HepG2 (cell line): ENCODE measurements at regions not wholly inside any gene's neighbourhood (a gene's known extent, or its start where the extent isn't known, plus 50 kb on each side); places are given as distances from the start of the nearest gene placed in this dataset.

Experiments used
- NR2C2 ChIP-seq: sonication (generic); formaldehyde crosslinking; IDR thresholded peaks from 2 replicates; pipeline ENCODE4 v1.4.0; 2020; ENCODE audit warnings: missing genetic modification reagents, mild to moderate bottlenecking, moderate library complexity, borderline replicate concordance
- ZNF282 ChIP-seq: fragments of 450-650 bp; IDR thresholded peaks from 2 replicates; pipeline ENCODE4 v1.6.1; 2018; ENCODE audit not compliant: partially characterized antibody
- ZNF598 ChIP-seq: sonication (generic); formaldehyde crosslinking; IDR thresholded peaks from 2 replicates; pipeline ENCODE4 v1.5.1; 2020; ENCODE audit warnings: mild to moderate bottlenecking, missing genetic modification reagents, borderline replicate concordance

DNA sequence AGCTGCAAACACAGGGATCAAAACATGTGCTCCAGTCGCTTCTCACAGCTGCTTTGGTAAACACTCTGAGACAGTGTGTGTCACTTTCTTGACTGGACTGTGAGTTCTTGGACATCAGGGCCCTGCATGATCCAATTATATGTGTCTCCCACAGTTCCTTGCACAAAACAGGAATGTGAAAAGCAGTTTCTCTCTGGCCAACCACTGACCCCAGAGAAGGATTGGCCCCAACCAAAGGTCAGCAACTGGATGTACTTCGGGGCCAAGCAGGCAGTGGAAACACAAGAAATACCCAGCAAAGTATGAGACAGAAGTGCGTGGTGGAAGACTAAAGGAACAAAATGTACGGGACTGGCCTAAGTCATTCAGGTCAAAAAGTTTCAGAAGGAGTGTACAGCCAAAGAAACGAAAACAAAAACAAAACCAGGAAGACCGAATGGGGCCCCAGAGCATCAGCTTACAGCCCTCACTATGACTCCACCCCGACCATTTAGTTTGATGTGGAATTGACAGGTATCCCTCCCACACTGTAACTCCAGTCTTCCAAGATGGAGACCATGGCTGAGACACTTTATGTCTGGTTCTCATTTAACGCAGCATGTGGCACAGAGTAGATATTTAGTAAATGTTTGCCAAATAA, 76.7 kb upstream of the LPP start:
- TF ChIP-seq ZNF282 (no peak), ZNF598 (no peak), NR2C2 (CRISPR knock-in tag) (no peak)
